ENCODE measurements at regions not wholly inside any gene's neighbourhood (a gene's known extent, or its start where the extent isn't known, plus 50 kb on each side); places are given as distances from the start of the nearest gene placed in this dataset.

- no peak for TF ChIP-seq POLR2AphosphoS5 (IDR thresholded peaks at IDR 0.05; ENCODE audit: insufficient read depth in 1 of 2, low read depth in 1 of 2)
- TF ChIP-seq CTCF (IDR thresholded peaks at IDR 0.05), result no peak
- TF ChIP-seq POLR2A (IDR thresholded peaks at IDR 0.05), result no peak
Observed at GRCh38 chr2:173834141-173834540, 131.0 kb downstream of the SP3 start.

All from vagina (tissue), 2 donors.